ENCODE measurements at regions not wholly inside any gene's neighbourhood (a gene's known extent, or its start where the extent isn't known, plus 50 kb on each side); places are given as distances from the start of the nearest gene placed in this dataset.

GRCh38 chr11:11220786-11221185 lies 132.3 kb downstream of the CSNK2A3 start:
- no peaks in the 10 kb centered on the region for H3K36me3 ChIP-seq (ENCODE audit: control insufficient read depth, insufficient read depth, low read length)
- TF ChIP-seq CTCF (IDR thresholded peaks at IDR 0.05; ENCODE audit: insufficient read depth, low read length, poor library complexity, severe bottlenecking): no peak
- no peak for DNase-seq (ENCODE audit: extremely low read depth, insufficient read length)
- H3K4me3 ChIP-seq (replicated peaks; ENCODE audit: low read depth, low read length): no peak overlapping the region
- H3K27me3 ChIP-seq (replicated peaks; ENCODE audit: control insufficient read depth, insufficient read depth, low read length): no peaks in the 10 kb centered on the region

GRCh38 chr11:11218629-11218986 lies 134.4 kb downstream of the CSNK2A3 start:
- Histone ChIP-seq H3K27me3 (replicated peaks; ENCODE audit: control insufficient read depth, insufficient read depth, low read length) (no peaks in the 10 kb centered on the region), H3K4me3 (replicated peaks; ENCODE audit: low read depth, low read length) (no peak overlapping the region), H3K36me3 (ENCODE audit: control insufficient read depth, insufficient read depth, low read length) (no peaks in the 10 kb centered on the region)
- no peak for DNase-seq (ENCODE audit: extremely low read depth, insufficient read length)
- TF ChIP-seq CTCF (IDR thresholded peaks at IDR 0.05; ENCODE audit: insufficient read depth, low read length, poor library complexity, severe bottlenecking): no peak

- no peak overlapping the region for H3K4me3 ChIP-seq (replicated peaks; ENCODE audit: low read depth, low read length)
- no peak for TF ChIP-seq CTCF (IDR thresholded peaks at IDR 0.05; ENCODE audit: insufficient read depth, low read length, poor library complexity, severe bottlenecking)
- DNase-seq (ENCODE audit: extremely low read depth, insufficient read length): no peak
These were observed 135.0 kb downstream of the CSNK2A3 start for GRCh38 chr11:11217929-11218628.

GRCh38 chr11:11217289-11217928 lies 135.6 kb downstream of the CSNK2A3 start:
- no peaks in the 10 kb centered on the region for H3K27me3 ChIP-seq (replicated peaks; ENCODE audit: control insufficient read depth, insufficient read depth, low read length)
- no peak for DNase-seq (ENCODE audit: extremely low read depth, insufficient read length)

More at GRCh38 chr11:11217929-11218628, 135.0 kb downstream of the CSNK2A3 start:
- Histone ChIP-seq H3K27me3 (replicated peaks; ENCODE audit: control insufficient read depth, insufficient read depth, low read length) (no peaks in the 10 kb centered on the region), H3K36me3 (ENCODE audit: control insufficient read depth, insufficient read depth, low read length) (no peaks in the 10 kb centered on the region)

GRCh38 chr11:11215944-11216343 lies 137.1 kb downstream of the CSNK2A3 start:
- Histone ChIP-seq H3K36me3 (ENCODE audit: control insufficient read depth, insufficient read depth, low read length) (no peaks in the 10 kb centered on the region), H3K27me3 (replicated peaks; ENCODE audit: control insufficient read depth, insufficient read depth, low read length) (no peaks in the 10 kb centered on the region), H3K4me3 (replicated peaks; ENCODE audit: low read depth, low read length) (no peak overlapping the region)
- no peak for DNase-seq (ENCODE audit: extremely low read depth, insufficient read length)
- no peak for TF ChIP-seq CTCF (IDR thresholded peaks at IDR 0.05; ENCODE audit: insufficient read depth, low read length, poor library complexity, severe bottlenecking)

More at GRCh38 chr11:11217289-11217928, 135.6 kb downstream of the CSNK2A3 start:
- TF ChIP-seq CTCF (IDR thresholded peaks at IDR 0.05; ENCODE audit: insufficient read depth, low read length, poor library complexity, severe bottlenecking): no peak
- Histone ChIP-seq H3K4me3 (replicated peaks; ENCODE audit: low read depth, low read length) (no peak overlapping the region), H3K36me3 (ENCODE audit: control insufficient read depth, insufficient read depth, low read length) (no peaks in the 10 kb centered on the region)
